HepG2 (cell line): ENCODE measurements at regions not wholly inside any gene's neighbourhood (a gene's known extent, or its start where the extent isn't known, plus 50 kb on each side); places are given as distances from the start of the nearest gene placed in this dataset.

Experiments
- ATAC-seq: fragments of 200-7000 bp; cut with Tn5 transposase; 3 replicates; pipeline ENCODE4 v1.9.1; 2020; ENCODE audit warnings: mild to moderate bottlenecking, moderate library complexity
- BruUV-seq: library from RNA; stranded (reverse); fragments of 400-500 nt; replicated peaks from 2 replicates; lab custom pipeline; 2021; lab: Mats Ljungman, UMichigan
- CTCF ChIA-PET: fragments of 300-600 bp; formaldehyde crosslinking; extraction: SDS; loops from one replicate; lab custom pipeline; 2021; ENCODE audit warnings: low total read pairs, inconsistent platforms, low intra/inter-chr PET ratio; lab: Yijun Ruan, JAX
- POLR2A ChIA-PET: fragments of 350-600 bp; sonication (Branson Sonifier 250); formaldehyde crosslinking; loops from one replicate; lab custom pipeline; 2020; ENCODE audit warnings: antibody characterized with exemption, inconsistent platforms; lab: Yijun Ruan, JAX
- DNase-seq: peaks from one replicate; pipeline ENCODE4 v3.0.0-alpha.2; 2015; ENCODE audit warnings: low spot score
- FAIRE-seq: peaks from 3 replicates; lab custom pipeline; 2011; peaks lifted over from hg19 to GRCh38; lab: Jason Lieb, UNC
- H2AFZ ChIP-seq: one replicate; pipeline ENCODE4 v1.6.1; 2011; ENCODE audit warnings: low read length, inconsistent platforms
- H3K27ac ChIP-seq: fragments of 300-600 bp; 3 replicates; pipeline ENCODE4 v1.8.0; 2011; ENCODE audit warnings: mixed run types, mild to moderate bottlenecking, mixed read lengths, low read length, inconsistent platforms; ENCODE audit not compliant: insufficient read depth; ENCODE audit errors: extremely low read length
- H3K27me3 ChIP-seq, 2 experiments: fragments of 200-600 bp in 1 of 2; 2 replicates in 1 of 2; 3 replicates in 1 of 2; pipeline versions ENCODE4 v1.6.0 to v1.8.0; 2011; ENCODE audit warnings: low read length in 2 of 2, mild to moderate bottlenecking in 2 of 2, moderate library complexity in 2 of 2, inconsistent platforms in 1 of 2; ENCODE audit not compliant: insufficient read depth in 2 of 2, control insufficient read depth in 1 of 2
- H3K36me3 ChIP-seq, 2 experiments: fragments of 200-600 bp in 1 of 2; replicated peaks in 1 of 2; 2 replicates in 1 of 2; 3 replicates in 1 of 2; pipeline versions ENCODE4 v1.5.1 to v1.8.0; 2011; ENCODE audit warnings: low read length in 2 of 2, inconsistent platforms in 1 of 2; ENCODE audit not compliant: insufficient read depth in 2 of 2, control insufficient read depth in 1 of 2
- H3K4me1 ChIP-seq: 2 replicates; pipeline ENCODE4 v1.5.1; 2012; ENCODE audit warnings: low read length, inconsistent platforms; ENCODE audit not compliant: insufficient read depth
- H3K4me2 ChIP-seq: 2 replicates; pipeline ENCODE4 v1.6.0; 2011; ENCODE audit warnings: low read depth, low read length, inconsistent platforms
- H3K4me3 ChIP-seq, 3 experiments: fragments of 200-600 bp in 1 of 3; sonication (generic), shearing (Covaris generic) in 1 of 3; replicated peaks in 1 of 3; 2 replicates each; pipeline ENCODE4 v1.5.1; 2011 to 2016; ENCODE audit warnings: low read length in 3 of 3, inconsistent platforms in 2 of 3, low read depth in 2 of 3, mild to moderate bottlenecking in 2 of 3, control low read depth in 1 of 3, mixed read lengths in 1 of 3; ENCODE audit not compliant: insufficient read depth in 1 of 3
- H3K79me2 ChIP-seq: one replicate; pipeline ENCODE4 v1.6.1; 2011; ENCODE audit warnings: low read length, inconsistent platforms; ENCODE audit not compliant: insufficient read depth
- H3K9ac ChIP-seq: 2 replicates; pipeline ENCODE4 v1.6.0; 2011; ENCODE audit warnings: mild to moderate bottlenecking, low read depth, low read length, inconsistent platforms; ENCODE audit not compliant: insufficient read depth
- H3K9me3 ChIP-seq: 2 replicates; pipeline ENCODE4 v1.5.1; 2012; ENCODE audit warnings: mild to moderate bottlenecking, low read length
- H4K20me1 ChIP-seq: 2 replicates; pipeline ENCODE4 v1.6.0; 2011; ENCODE audit warnings: inconsistent platforms, mild to moderate bottlenecking, low read length, moderate library complexity; ENCODE audit not compliant: insufficient read depth
- ARNTL ChIP-seq: sonication (generic); formaldehyde crosslinking; IDR thresholded peaks from 2 replicates; pipeline ENCODE4 v1.4.0; 2020; ENCODE audit warnings: mild to moderate bottlenecking, missing genetic modification reagents
- DMTF1 ChIP-seq: sonication (generic); formaldehyde crosslinking; IDR thresholded peaks from 2 replicates; pipeline ENCODE4 v1.4.0; 2020; ENCODE audit warnings: mild to moderate bottlenecking, missing genetic modification reagents
- ESRRA ChIP-seq: sonication (generic); formaldehyde crosslinking; IDR thresholded peaks from 2 replicates; pipeline ENCODE4 v1.5.1; 2020; ENCODE audit warnings: mild to moderate bottlenecking, low read depth, missing genetic modification reagents
- HMG20A ChIP-seq: IDR thresholded peaks from 2 replicates; pipeline ENCODE4 v1.6.1; 2016; ENCODE audit warnings: borderline replicate concordance
- MXI1 ChIP-seq: IDR thresholded peaks from 3 replicates; pipeline ENCODE4 v1.6.1; 2012; ENCODE audit warnings: low read depth, low read length, inconsistent platforms, borderline replicate concordance
- PRDM4 ChIP-seq: sonication (generic); formaldehyde crosslinking; IDR thresholded peaks from 2 replicates; pipeline ENCODE4 v1.9.0; 2021; ENCODE audit warnings: missing genetic modification reagents, borderline replicate concordance
- TBP ChIP-seq: sonication (generic); formaldehyde crosslinking; IDR thresholded peaks from 2 replicates; pipeline ENCODE4 v1.5.0; 2020; ENCODE audit warnings: missing genetic modification reagents
- TEF ChIP-seq: sonication (generic); formaldehyde crosslinking; IDR thresholded peaks from 2 replicates; pipeline ENCODE4 v1.5.0; 2020; ENCODE audit warnings: missing genetic modification reagents
- ZNF382 ChIP-seq: sonication (generic); formaldehyde crosslinking; IDR thresholded peaks from 2 replicates; pipeline ENCODE4 v1.5.0; 2020; ENCODE audit warnings: missing genetic modification reagents, mild to moderate bottlenecking, borderline replicate concordance
- ZNF614 ChIP-seq: IDR thresholded peaks from 2 replicates; pipeline ENCODE4 v1.6.1; 2018; ENCODE audit warnings: missing biosample characterization, missing genetic modification reagents, inconsistent platforms, borderline replicate concordance
- ZNF747 ChIP-seq: sonication (generic); formaldehyde crosslinking; IDR thresholded peaks from 2 replicates; pipeline ENCODE4 v1.8.1; 2023; ENCODE audit warnings: missing genetic modification reagents, mild to moderate bottlenecking, borderline replicate concordance
- WGBS: methylation state at CpG from one replicate; pipeline ENCODE4 v1.1.6; 2017; ENCODE audit warnings: low lambda C conversion rate; 5-methylcytosine and 5-hydroxymethylcytosine counted together
- in situ Hi-C: cut with HindIII; loops from 2 replicates; pipeline ENCODE4 v1.10.0; 2017; ENCODE audit warnings: low pct_unique_long_range_greater_than_20kb; ENCODE audit not compliant: extremely low pct_ligation_motif_present
- intact Hi-C: fragments of 100-400 bp; cut with micrococcal nuclease; formaldehyde crosslinking; loops from one replicate; pipeline ENCODE4 v1.10.0; 2022; ENCODE audit not compliant: unreplicated experiment
- TF ChIP-seq, protein P1 (sequence below): sonication (generic); formaldehyde crosslinking; IDR thresholded peaks from 2 replicates; pipeline ENCODE4 v1.5.1; 2020; ENCODE audit warnings: missing genetic modification reagents, mild to moderate bottlenecking, borderline replicate concordance

DNA sequence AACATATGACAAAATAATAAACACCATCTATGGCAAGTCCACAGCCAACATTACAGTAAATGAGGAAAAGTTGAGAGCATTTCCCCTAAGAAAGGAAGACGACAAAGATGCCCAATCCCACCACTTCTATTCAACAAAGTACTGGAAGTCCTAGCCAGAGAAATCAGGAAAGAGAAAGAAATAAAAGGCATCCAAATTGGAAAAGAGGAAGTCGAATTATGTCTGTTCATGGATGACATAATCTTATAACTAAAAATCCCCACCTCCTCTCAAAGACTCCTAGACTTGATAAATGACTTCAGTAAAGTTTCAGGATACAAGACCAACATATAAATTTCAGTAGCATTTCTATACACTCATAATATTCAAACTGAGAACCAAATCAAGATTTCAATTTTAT is 288.5 kb upstream of the POT1 start (continued):
- TF ChIP-seq ESRRA (no peak), ZNF747 (CRISPR knock-in tag) (no peak)

- Histone ChIP-seq H3K27me3 (no peaks in the 10 kb centered on the region), H3K4me1 (no peaks in the 10 kb centered on the region), H3K36me3 (no peaks in the 10 kb centered on the region), H3K4me2 (no peak overlapping the region)
- FAIRE-seq = no peak
- TF ChIP-seq DMTF1 (CRISPR knock-in tag) (no peak), ZNF614 (CRISPR knock-in tag) (no peak), MXI1 (no peak), ZNF382 (no peak), ARNTL (no peak), HMG20A (CRISPR knock-in tag) (no peak), TEF (no peak), PRDM4 (CRISPR knock-in tag) (no peak), TBP (no peak)
- TF ChIP-seq, protein P1, sequence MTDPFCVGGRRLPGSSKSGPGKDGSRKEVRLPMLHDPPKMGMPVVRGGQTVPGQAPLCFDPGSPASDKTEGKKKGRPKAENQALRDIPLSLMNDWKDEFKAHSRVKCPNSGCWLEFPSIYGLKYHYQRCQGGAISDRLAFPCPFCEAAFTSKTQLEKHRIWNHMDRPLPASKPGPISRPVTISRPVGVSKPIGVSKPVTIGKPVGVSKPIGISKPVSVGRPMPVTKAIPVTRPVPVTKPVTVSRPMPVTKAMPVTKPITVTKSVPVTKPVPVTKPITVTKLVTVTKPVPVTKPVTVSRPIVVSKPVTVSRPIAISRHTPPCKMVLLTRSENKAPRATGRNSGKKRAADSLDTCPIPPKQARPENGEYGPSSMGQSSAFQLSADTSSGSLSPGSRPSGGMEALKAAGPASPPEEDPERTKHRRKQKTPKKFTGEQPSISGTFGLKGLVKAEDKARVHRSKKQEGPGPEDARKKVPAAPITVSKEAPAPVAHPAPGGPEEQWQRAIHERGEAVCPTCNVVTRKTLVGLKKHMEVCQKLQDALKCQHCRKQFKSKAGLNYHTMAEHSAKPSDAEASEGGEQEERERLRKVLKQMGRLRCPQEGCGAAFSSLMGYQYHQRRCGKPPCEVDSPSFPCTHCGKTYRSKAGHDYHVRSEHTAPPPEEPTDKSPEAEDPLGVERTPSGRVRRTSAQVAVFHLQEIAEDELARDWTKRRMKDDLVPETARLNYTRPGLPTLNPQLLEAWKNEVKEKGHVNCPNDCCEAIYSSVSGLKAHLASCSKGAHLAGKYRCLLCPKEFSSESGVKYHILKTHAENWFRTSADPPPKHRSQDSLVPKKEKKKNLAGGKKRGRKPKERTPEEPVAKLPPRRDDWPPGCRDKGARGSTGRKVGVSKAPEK = no peak
- TF ChIP-seq, all 625 proteins: peak for 0
- ChIA-PET CTCF (no interaction called here), POLR2A (no interaction called here)
- Histone ChIP-seq H2AFZ (no peak overlapping the region), H4K20me1 (no peaks in the 10 kb centered on the region), H3K27ac (no peak overlapping the region), H3K79me2 (no peaks in the 10 kb centered on the region), H3K9ac (no peak overlapping the region), H3K9me3 (no peaks in the 10 kb centered on the region), H3K4me3 (no peak overlapping the region)
- in situ Hi-C loops (no loop called here), intact Hi-C loops (no loop called here)
- ATAC-seq (no peak), DNase-seq (no peak)
- no TSS peak for BruUV-seq
- WGBS = 2% methylated on average over 4 of the region's 4 CpGs
These were observed 271.4 kb upstream of the POT1 start for GRCh38 chr7:125201002-125201401.
